Medulla oblongata (tissue), 1 donor: ENCODE measurements at regions not wholly inside any gene's neighbourhood (a gene's known extent, or its start where the extent isn't known, plus 50 kb on each side); places are given as distances from the start of the nearest gene placed in this dataset.
A peak's percentile ranks its signal among the peaks of the same experiment; 100 is the strongest.
"Not testable (repeated sequence)": the region's sequence is repeated elsewhere in the genome, so short reads cannot be mapped to it uniquely, and the experiment has no call there.

Source experiments
- DNase-seq: peaks from one replicate; pipeline ENCODE4 v3.0.0-alpha.2; 2015; ENCODE audit errors: extremely low spot score

- no peak for DNase-seq
These were observed 1024.1 kb downstream of the TMTC2 start for GRCh38 chr12:83710851-83711250.

DNA sequence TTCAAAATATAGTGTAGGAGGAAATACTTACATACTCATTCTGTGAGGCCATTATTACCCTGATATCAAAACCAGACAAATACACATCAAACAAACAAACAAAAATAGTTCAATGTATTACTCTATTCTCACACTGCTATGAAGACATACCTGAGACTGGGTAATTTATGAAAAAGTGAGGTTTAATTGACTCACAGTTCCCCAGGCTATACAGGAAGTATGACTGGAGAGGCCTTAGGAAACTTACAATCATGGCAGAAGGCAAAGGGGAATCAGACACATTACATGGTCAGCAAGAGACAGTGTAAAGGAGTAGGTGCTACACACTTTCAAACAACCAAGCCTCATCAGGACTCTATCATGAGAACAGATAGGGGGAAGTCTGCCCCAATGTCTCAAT lies 1023.2 kb downstream of the TMTC2 start:
- DNase-seq: no peak

DNA sequence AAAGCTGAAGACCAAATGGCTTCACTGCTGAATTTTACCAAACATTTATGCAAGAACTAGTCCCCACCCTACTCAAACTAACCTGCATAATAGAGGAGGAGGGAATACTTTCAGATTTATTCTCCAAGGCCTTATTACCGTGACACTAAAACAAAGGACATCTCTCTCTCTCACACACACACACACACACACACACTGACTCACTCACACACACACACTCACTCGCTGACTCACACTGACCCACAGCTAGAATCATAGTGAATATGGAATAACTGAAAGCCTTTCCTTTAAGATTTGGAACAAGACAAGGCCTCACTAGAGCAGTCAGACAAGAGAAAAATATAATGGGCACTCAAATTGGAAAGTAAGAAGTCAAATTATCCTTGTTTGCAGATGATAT lies 1014.1 kb downstream of the TMTC2 start:
- no peak for DNase-seq

DNA sequence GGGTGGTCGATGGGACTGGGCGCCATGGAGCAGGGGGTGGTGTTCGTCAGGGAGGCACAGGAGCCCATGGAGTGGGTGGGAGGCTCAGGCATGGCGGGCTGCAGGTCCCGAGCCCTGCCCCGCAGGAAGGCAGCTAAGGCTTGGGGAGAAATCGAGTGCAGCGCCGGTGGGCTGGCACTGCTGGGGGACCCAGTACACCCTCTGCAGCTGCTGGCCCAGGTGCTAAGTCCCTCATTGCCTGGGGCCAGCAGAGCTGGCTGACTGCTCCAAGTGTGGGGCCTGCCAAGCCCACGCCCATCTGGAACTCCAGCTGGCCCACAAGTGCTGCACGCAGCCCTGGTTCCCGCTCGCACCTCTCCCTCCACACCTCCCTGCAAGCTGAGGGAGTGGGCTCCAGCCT lies 1009.6 kb downstream of the TMTC2 start:
- DNase-seq: not testable (repeated sequence)

DNA sequence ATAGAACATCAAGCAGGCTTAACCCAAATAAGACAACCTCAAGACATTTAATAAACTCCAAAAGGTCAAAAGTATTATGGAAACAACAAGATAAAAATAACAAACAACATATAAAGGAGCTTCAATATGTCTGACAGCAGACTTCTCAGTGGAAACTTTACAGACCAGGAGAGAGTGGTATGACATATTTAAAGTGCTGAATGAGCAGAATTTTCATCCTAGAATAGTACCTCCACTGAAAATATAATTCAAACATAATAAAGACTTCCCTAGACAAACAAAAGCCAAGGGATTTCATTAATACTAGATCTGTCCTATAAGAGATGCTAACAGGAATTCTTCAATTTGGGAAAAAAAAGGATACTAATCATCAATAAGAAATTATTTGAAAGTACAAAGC lies 1005.0 kb downstream of the TMTC2 start:
- DNase-seq: no peak

- DNase-seq: no peak
These were observed 1003.8 kb downstream of the TMTC2 start for GRCh38 chr12:83690465-83690864.

- DNase-seq: peak; percentile 6
These were observed 1002.6 kb downstream of the TMTC2 start for GRCh38 chr12:83689333-83689732.

- DNase-seq: no peak
These were observed 990.1 kb downstream of the TMTC2 start for GRCh38 chr12:83676781-83677295.

DNA sequence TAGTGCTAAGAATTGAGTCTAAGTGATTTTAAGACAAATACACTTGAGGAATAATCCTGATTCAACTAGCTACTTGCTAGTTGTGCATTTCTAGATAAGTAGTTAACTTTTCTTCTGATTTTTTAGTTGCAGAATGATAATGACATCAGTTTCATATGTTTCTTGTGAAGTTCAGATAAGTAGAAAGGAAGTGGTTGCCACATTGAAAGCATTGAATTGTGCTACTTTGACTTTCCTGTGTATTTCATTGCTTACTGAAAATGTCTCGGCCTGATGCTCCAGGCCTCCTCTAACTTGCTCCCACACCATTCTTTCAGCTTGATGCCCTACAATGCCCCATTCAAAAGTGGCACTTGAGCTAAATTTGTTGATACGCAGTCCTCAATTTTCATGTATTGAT lies 980.0 kb downstream of the TMTC2 start:
- no peak for DNase-seq

- no peak for DNase-seq
These were observed 979.0 kb downstream of the TMTC2 start for GRCh38 chr12:83665634-83666218.

GRCh38 chr12:83664650-83665049 lies 977.9 kb downstream of the TMTC2 start:
- DNase-seq: no peak

- DNase-seq: no peak
These were observed 974.1 kb downstream of the TMTC2 start for GRCh38 chr12:83660727-83661358.

- DNase-seq: no peak
These were observed 972.6 kb downstream of the TMTC2 start for GRCh38 chr12:83659321-83659720.

GRCh38 chr12:83656004-83656403 lies 969.3 kb downstream of the TMTC2 start:
- DNase-seq: no peak

DNA sequence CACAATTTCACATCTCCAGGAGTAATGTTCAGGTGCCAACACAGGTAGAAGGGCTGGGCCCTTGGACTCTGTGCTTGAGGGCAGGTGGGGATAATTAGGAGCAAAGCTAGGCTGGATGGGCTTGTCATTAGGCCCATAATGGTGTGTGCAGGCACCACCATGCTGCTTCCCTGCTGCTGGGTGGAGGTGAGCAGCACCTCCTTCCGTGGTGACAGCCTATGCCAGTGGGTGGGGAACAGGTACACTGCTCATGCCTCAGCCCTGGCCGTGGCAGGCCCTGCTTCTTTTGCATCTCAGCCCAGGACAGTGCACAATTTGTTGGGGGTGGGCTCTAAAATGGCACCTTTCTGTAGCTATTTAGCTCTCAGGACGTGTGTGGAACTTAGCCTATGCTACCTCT lies 955.5 kb downstream of the TMTC2 start:
- no peak for DNase-seq

DNA sequence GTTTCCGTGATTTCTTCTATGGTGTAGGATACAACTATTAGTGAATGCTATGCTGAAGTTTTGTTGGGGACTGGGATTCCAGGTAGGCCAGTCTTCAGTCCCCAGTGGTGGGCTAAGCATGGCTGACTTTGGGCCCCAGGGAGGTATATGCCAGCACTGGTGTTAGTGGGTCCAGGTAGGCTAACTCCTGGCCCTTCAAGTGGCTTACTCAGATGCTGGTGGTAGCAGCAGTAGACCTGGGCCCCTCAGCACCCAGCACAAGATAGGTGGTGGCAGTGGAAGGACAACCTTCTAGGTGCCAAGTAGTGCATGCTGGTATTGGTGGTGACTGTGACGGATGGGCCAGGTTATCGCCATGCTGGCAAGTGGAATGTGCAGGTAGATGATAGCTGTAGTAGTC lies 955.1 kb downstream of the TMTC2 start:
- DNase-seq: no peak

GRCh38 chr12:83634726-83635267 lies 948.1 kb downstream of the TMTC2 start:
- DNase-seq: no peak

- no peak for DNase-seq
These were observed 943.8 kb downstream of the TMTC2 start for GRCh38 chr12:83630526-83630925.

- no peak for DNase-seq
These were observed 943.2 kb downstream of the TMTC2 start for GRCh38 chr12:83629931-83630330.

DNA sequence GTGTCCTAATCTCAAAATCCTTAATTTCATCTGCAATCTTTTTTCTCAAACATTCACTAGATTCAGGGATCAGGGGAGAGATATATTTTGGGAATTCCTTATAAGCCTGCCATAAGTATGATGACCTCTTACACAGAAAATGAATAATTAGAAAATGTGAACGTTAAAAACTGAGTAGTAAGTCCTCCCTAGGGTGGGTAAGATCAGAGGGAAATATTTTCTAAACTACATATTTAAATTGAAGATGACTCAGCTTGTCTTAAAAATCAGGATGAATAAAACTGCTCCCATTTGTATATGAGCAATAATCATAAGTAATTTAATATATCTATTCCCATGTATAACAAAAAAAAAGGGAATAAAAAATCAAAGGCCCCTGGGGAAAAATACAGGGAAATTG lies 935.5 kb downstream of the TMTC2 start:
- no peak for DNase-seq

- no peak for DNase-seq
These were observed 933.3 kb downstream of the TMTC2 start for GRCh38 chr12:83619973-83620372.

DNA sequence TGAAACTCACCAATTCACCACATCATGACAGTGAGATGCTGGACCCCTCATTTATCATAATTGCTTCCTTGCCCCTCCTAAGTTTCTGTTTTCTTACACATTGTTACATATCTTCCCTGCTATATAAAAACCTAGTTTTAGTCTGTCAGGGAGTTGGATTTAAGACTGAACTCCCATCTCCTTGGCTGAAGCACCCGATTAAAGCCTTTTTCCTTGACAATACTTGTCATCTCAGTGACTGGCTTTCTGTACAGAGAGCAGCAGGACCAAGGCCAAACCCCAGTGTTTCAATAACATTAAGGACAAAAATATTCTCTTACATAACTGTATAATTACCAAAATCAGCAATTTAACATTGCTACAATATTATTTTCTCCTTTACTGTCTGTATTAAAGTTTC lies 928.4 kb downstream of the TMTC2 start:
- no peak for DNase-seq

- DNase-seq: no peak
These were observed 926.9 kb downstream of the TMTC2 start for GRCh38 chr12:83613586-83614110.
